MM.1S (cell line): ENCODE measurements at regions not wholly inside any gene's neighbourhood (a gene's known extent, or its start where the extent isn't known, plus 50 kb on each side); places are given as distances from the start of the nearest gene placed in this dataset.

Experiments
- DNase-seq: peaks from one replicate; pipeline ENCODE4 v3.0.0-alpha.2; 2015
- H2AFZ ChIP-seq: fragments of 300-600 bp; sonication (generic); 2 replicates; pipeline ENCODE4 v1.6.0; 2016; ENCODE audit warnings: antibody characterized with exemption, low read length
- H3F3A ChIP-seq: fragments of 300-600 bp; sonication (generic); 2 replicates; pipeline ENCODE4 v1.6.1; 2016; ENCODE audit warnings: mild to moderate bottlenecking, antibody characterized with exemption, low read length, moderate library complexity, mixed read lengths; ENCODE audit not compliant: insufficient read depth
- H3K27ac ChIP-seq: fragments of 300-600 bp; sonication (generic); 2 replicates; pipeline ENCODE4 v1.5.1; 2016; ENCODE audit warnings: mild to moderate bottlenecking, low read length
- H3K27me3 ChIP-seq: fragments of 300-600 bp; sonication (generic); replicated peaks from 2 replicates; pipeline ENCODE4 v1.6.0; 2016; ENCODE audit warnings: low read length; ENCODE audit not compliant: insufficient read depth
- H3K36me3 ChIP-seq: fragments of 300-600 bp; sonication (generic); replicated peaks from 2 replicates; pipeline ENCODE4 v1.6.1; 2016; ENCODE audit warnings: mild to moderate bottlenecking, low read length, mixed read lengths; ENCODE audit not compliant: insufficient read depth
- H3K4me1 ChIP-seq: fragments of 300-600 bp; sonication (generic); 2 replicates; pipeline ENCODE4 v1.6.1; 2016; ENCODE audit warnings: low read length, mixed read lengths
- H3K4me2 ChIP-seq: fragments of 300-600 bp; sonication (generic); 2 replicates; pipeline ENCODE4 v1.6.0; 2016; ENCODE audit warnings: low read depth, low read length
- H3K4me3 ChIP-seq: fragments of 300-600 bp; sonication (generic); 2 replicates; pipeline ENCODE4 v1.5.1; 2016; ENCODE audit warnings: low read length, mixed read lengths
- H3K79me2 ChIP-seq: fragments of 300-600 bp; sonication (generic); 2 replicates; pipeline ENCODE4 v1.6.1; 2016; ENCODE audit warnings: mixed run types, low read length, mixed read lengths
- H3K9ac ChIP-seq: fragments of 300-600 bp; sonication (generic); 2 replicates; pipeline ENCODE4 v1.6.1; 2016; ENCODE audit warnings: low read length, mixed read lengths
- H3K9me2 ChIP-seq: fragments of 300-600 bp; sonication (generic); replicated peaks from 2 replicates; pipeline ENCODE4 v1.6.1; 2016; ENCODE audit warnings: mild to moderate bottlenecking, low read length, mixed read lengths; ENCODE audit not compliant: insufficient read depth
- H3K9me3 ChIP-seq: fragments of 300-600 bp; sonication (generic); replicated peaks from 2 replicates; pipeline ENCODE4 v1.6.1; 2016; ENCODE audit warnings: mild to moderate bottlenecking, low read length, mixed read lengths; ENCODE audit not compliant: insufficient read depth
- H4K20me1 ChIP-seq: fragments of 300-600 bp; sonication (generic); 2 replicates; pipeline ENCODE4 v1.6.1; 2016; ENCODE audit warnings: mild to moderate bottlenecking, low read length, moderate library complexity, mixed read lengths; ENCODE audit not compliant: insufficient read depth
- EZH2 ChIP-seq: fragments of 300-600 bp; sonication (generic); optimal IDR thresholded peaks from 2 replicates; pipeline ENCODE3; 2017; ENCODE audit warnings: low read depth, mild to moderate bottlenecking, antibody characterized with exemption, low read length, mixed read lengths
- EZH2phosphoT487 ChIP-seq: fragments of 300-600 bp; sonication (generic); IDR thresholded peaks from 2 replicates; pipeline ENCODE4 v1.6.1; 2018; ENCODE audit warnings: antibody characterized with exemption, low read length
- TF ChIP-seq, protein P1 (sequence below): fragments of 300-600 bp; sonication (generic); IDR thresholded peaks from 2 replicates; pipeline ENCODE4 v1.5.1; 2016; ENCODE audit warnings: antibody characterized with exemption, low read length, mixed read lengths

DNA sequence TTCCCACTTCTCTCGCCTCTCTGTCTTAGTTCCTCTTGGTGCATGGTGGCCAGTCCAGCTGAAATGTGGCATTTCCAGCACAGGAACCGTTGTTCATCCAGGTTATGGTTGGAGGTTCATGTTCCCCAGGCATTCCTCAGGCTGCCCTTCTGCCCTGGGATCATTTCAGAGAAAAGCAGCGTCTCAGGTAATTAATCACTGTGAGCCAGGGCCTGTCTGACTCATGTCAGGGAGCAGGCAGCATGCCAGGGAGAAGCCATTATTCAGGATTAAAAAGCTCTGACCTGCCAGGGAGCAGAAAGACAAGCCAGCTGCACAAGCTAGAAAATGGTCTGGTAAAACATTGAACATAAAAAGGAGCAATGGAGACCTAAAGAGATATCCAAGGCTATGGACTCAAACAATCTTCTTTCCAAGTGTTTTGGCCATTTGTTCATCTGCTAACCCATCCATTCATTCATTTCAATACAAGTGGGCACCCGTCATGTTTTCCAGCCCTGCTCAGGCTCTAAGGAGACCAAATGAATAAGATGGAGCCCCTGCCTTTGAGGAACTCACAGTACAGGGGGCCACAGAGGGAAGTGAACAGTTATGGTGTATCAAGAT, 241.4 kb downstream of the DRD1 start:
- Histone ChIP-seq H3K4me2 (no peak overlapping the region), H4K20me1 (no peaks in the 10 kb centered on the region), H3K27ac (no peak overlapping the region)

DNA sequence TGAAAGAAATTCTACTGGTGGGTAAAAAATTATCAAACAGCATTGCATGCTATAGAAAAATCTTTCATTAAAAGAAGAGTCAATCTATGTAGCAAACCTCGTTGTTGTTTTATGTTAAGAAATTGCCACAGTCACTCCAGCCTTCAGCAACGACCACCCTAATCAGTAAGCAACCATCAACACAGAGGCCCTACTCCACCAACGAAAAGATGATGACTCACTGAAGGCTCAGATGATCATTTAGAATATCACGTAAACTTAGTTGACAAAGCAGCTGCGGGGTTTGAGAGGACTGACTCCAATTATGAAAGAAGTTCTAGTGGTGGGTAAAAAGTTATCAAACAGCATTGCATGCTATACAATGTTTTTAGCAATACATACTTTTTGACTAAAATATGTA, 242.6 kb downstream of the DRD1 start:
- H3F3A ChIP-seq = no peaks in the 10 kb centered on the region
- H3K9ac ChIP-seq = no peak overlapping the region
- no peak overlapping the region for H3K4me2 ChIP-seq
- no peak overlapping the region for H2AFZ ChIP-seq
- H3K4me3 ChIP-seq = no peak overlapping the region
- H3K79me2 ChIP-seq = no peaks in the 10 kb centered on the region
- no peaks in the 10 kb centered on the region for H4K20me1 ChIP-seq
- H3K9me2 ChIP-seq = no peaks in the 10 kb centered on the region; the same call in 1 of the 2 replicates
- TF ChIP-seq, protein P1, sequence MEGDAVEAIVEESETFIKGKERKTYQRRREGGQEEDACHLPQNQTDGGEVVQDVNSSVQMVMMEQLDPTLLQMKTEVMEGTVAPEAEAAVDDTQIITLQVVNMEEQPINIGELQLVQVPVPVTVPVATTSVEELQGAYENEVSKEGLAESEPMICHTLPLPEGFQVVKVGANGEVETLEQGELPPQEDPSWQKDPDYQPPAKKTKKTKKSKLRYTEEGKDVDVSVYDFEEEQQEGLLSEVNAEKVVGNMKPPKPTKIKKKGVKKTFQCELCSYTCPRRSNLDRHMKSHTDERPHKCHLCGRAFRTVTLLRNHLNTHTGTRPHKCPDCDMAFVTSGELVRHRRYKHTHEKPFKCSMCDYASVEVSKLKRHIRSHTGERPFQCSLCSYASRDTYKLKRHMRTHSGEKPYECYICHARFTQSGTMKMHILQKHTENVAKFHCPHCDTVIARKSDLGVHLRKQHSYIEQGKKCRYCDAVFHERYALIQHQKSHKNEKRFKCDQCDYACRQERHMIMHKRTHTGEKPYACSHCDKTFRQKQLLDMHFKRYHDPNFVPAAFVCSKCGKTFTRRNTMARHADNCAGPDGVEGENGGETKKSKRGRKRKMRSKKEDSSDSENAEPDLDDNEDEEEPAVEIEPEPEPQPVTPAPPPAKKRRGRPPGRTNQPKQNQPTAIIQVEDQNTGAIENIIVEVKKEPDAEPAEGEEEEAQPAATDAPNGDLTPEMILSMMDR = no peak
- no peak for TF ChIP-seq EZH2phosphoT487
- no peak for TF ChIP-seq EZH2
- H3K4me1 ChIP-seq = no peaks in the 10 kb centered on the region
- no peaks in the 10 kb centered on the region; the same call in 1 of the 2 replicates for H3K9me3 ChIP-seq
- no peaks in the 10 kb centered on the region for H3K36me3 ChIP-seq
- no peaks in the 10 kb centered on the region for H3K27me3 ChIP-seq
- no peak for DNase-seq
- H3K27ac ChIP-seq = no peak overlapping the region

More for the DNA sequence above, 241.4 kb downstream of the DRD1 start:
- TF ChIP-seq EZH2 (no peak), EZH2phosphoT487 (no peak)
- TF ChIP-seq, protein P1 = no peak
- Histone ChIP-seq H3K27me3 (no peaks in the 10 kb centered on the region), H3K9me2 (no peaks in the 10 kb centered on the region; the same call in 1 of the 2 replicates), H3K4me3 (no peak overlapping the region), H3K4me1 (no peaks in the 10 kb centered on the region), H2AFZ (no peak overlapping the region), H3K79me2 (no peaks in the 10 kb centered on the region), H3K36me3 (no peaks in the 10 kb centered on the region), H3K9ac (no peak overlapping the region), H3F3A (no peaks in the 10 kb centered on the region), H3K9me3 (no peaks in the 10 kb centered on the region; the same call in 1 of the 2 replicates)
- no peak for DNase-seq

DNA sequence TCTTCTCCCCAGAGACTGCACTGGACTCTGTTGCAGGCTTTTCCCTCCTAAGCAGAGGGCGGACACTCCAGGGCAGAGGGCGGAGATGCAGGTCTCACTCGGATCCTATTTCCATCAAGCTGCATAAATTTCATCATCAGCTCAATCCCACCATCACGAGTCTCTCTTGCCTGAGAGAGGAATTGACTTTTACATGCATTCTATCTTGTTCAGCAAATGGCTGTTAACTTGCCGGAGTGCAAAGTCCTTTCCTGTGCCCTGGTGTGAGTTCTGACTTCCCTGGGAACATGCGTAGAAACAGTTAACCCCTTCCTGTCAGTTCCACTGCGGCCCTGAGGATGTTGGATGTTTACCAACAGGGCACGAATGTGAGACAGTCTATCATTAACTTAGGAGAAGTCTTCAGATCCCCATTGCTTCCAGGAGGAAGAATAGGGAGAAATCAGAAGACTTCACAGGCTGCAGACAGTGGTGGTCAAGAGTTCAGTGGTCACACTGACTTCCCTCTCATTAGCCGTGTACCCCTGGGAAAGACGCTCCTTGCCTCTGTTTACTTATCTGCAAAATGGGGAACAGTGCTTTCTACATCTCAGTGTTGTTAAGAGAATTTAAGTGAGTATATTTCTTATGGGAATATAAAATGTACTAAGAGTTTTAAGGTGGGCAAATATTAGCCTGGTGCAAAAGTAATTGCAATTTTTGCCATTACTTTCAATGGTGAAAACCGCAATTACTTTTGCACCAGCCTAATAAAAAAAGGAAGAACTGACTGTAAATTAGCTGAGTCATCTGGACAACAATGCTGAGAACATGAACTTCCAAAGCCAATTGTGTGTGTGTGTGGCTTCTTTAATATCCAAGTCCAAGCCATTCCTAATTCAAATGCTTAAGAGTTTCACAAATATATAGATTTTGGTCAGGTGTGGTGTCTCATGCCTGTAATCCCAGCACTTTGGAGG, 248.0 kb downstream of the DRD1 start:
- Histone ChIP-seq H3K4me3 (no peak overlapping the region), H3K9ac (no peak overlapping the region), H3K9me2 (no peaks in the 10 kb centered on the region; the same call in 1 of the 2 replicates), H3F3A (no peaks in the 10 kb centered on the region), H3K79me2 (no peaks in the 10 kb centered on the region), H3K4me2 (no peak overlapping the region), H3K27me3 (no peaks in the 10 kb centered on the region), H3K9me3 (no peaks in the 10 kb centered on the region), H3K36me3 (no peaks in the 10 kb centered on the region), H3K4me1 (no peaks in the 10 kb centered on the region), H2AFZ (no peak overlapping the region), H3K27ac (no peak overlapping the region), H4K20me1 (no peaks in the 10 kb centered on the region)
- TF ChIP-seq, protein P1 = no peak
- TF ChIP-seq EZH2 = no peak
- DNase-seq = no peak
